HG02852 (cell line): ENCODE measurements at regions not wholly inside any gene's neighbourhood (a gene's known extent, or its start where the extent isn't known, plus 50 kb on each side); places are given as distances from the start of the nearest gene placed in this dataset.
"Not testable (repeated sequence)": the region's sequence is repeated elsewhere in the genome, so short reads cannot be mapped to it uniquely, and the experiment has no call there.

Source experiments
- ATAC-seq: cut with Tn5 transposase; IDR thresholded peaks from one replicate; pipeline ENCODE4 v1.9.1; 2021; ENCODE audit warnings: mild to moderate bottlenecking, moderate library complexity; ENCODE audit not compliant: unreplicated experiment

- ATAC-seq = not testable (repeated sequence)
These were observed 598.5 kb upstream of the GRM3 start for GRCh38 chr7:86045197-86045596.

- no peak for ATAC-seq
These were observed 617.9 kb upstream of the GRM3 start for GRCh38 chr7:86025807-86026206.

GRCh38 chr7:86013662-86014061, 630.0 kb upstream of the GRM3 start:
- ATAC-seq = no peak

GRCh38 chr7:86012971-86013370, 630.7 kb upstream of the GRM3 start:
- ATAC-seq = no peak

- no peak for ATAC-seq
These were observed 634.8 kb upstream of the GRM3 start for GRCh38 chr7:86008898-86009297.

GRCh38 chr7:86006909-86007308, 636.8 kb upstream of the GRM3 start:
- ATAC-seq = no peak

GRCh38 chr7:86002858-86003257, 640.9 kb upstream of the GRM3 start:
- ATAC-seq = no peak

- no peak for ATAC-seq
These were observed 646.2 kb upstream of the GRM3 start for GRCh38 chr7:85997515-85997914.

GRCh38 chr7:85995101-85995500, 648.6 kb upstream of the GRM3 start:
- no peak for ATAC-seq

- ATAC-seq = no peak
These were observed 663.0 kb upstream of the GRM3 start for GRCh38 chr7:85980740-85981139.

- no peak for ATAC-seq
These were observed 669.5 kb upstream of the GRM3 start for GRCh38 chr7:85974176-85974575.

- no peak for ATAC-seq
These were observed 671.1 kb upstream of the GRM3 start for GRCh38 chr7:85972504-85973141.

- no peak for ATAC-seq
These were observed 688.7 kb upstream of the GRM3 start for GRCh38 chr7:85954961-85955360.

- ATAC-seq = no peak
These were observed 692.8 kb upstream of the GRM3 start for GRCh38 chr7:85950871-85951270.

- no peak for ATAC-seq
These were observed 693.3 kb upstream of the GRM3 start for GRCh38 chr7:85950418-85950817.

- no peak for ATAC-seq
These were observed 695.9 kb upstream of the GRM3 start for GRCh38 chr7:85947767-85948166.

- no peak for ATAC-seq
These were observed 702.9 kb upstream of the GRM3 start for GRCh38 chr7:85940798-85941197.

- no peak for ATAC-seq
These were observed 711.8 kb upstream of the GRM3 start for GRCh38 chr7:85931919-85932318.

GRCh38 chr7:85928500-85928899, 715.2 kb upstream of the GRM3 start:
- ATAC-seq = no peak

- no peak for ATAC-seq
These were observed 716.5 kb upstream of the GRM3 start for GRCh38 chr7:85927226-85927625.

- no peak for ATAC-seq
These were observed 719.6 kb upstream of the GRM3 start for GRCh38 chr7:85924062-85924461.

- ATAC-seq = no peak
These were observed 727.7 kb upstream of the GRM3 start for GRCh38 chr7:85916016-85916415.

- no peak for ATAC-seq
These were observed 727.6 kb upstream of the SEMA3D start for GRCh38 chr7:85914437-85914836.
